Activated CD4-positive, alpha-beta T cell treated with anti-CD3 and anti-CD28 coated beads for 24 hours (primary cell): ENCODE measurements at regions not wholly inside any gene's neighbourhood (a gene's known extent, or its start where the extent isn't known, plus 50 kb on each side); places are given as distances from the start of the nearest gene placed in this dataset.

ENCODE experiments used
- DNase-seq, 2 donors: peaks; one replicate each; pipeline ENCODE4 v3.0.0-alpha.2; 2020; ENCODE audit warnings: low read depth in 2 of 2

GRCh38 chr18:76546088-76546435 lies 51.0 kb upstream of the ZNF516 start:
- no peak for DNase-seq

GRCh38 chr18:76545433-76546087 lies 50.5 kb upstream of the ZNF516 start:
- no peak for DNase-seq

- DNase-seq: no peak
These were observed 49.7 kb upstream of the ZNF516 start for GRCh38 chr18:76544511-76545345.
